Caco-2 (cell line): ENCODE measurements at regions not wholly inside any gene's neighbourhood (a gene's known extent, or its start where the extent isn't known, plus 50 kb on each side); places are given as distances from the start of the nearest gene placed in this dataset.

ENCODE experiments used
- BruUV-seq: library from RNA; stranded (reverse); fragments of 400-500 nt; replicated peaks from 2 replicates; lab custom pipeline; 2021; lab: Mats Ljungman, UMichigan
- CTCF ChIA-PET: fragments of 300-600 bp; sonication (Branson Sonifier 250); formaldehyde crosslinking; loops from one replicate; lab custom pipeline; 2022; ENCODE audit warnings: antibody characterized with exemption; lab: Charles Lee
- POLR2A ChIA-PET: fragments of 300-600 bp; sonication (Branson Sonifier 250); formaldehyde crosslinking; loops from one replicate; lab custom pipeline; 2022; ENCODE audit warnings: antibody characterized with exemption; lab: Charles Lee
- DNase-seq, 2 experiments: peaks; one replicate each; pipeline versions ENCODE4 v3.0.0 to v3.0.0-alpha.2; 2020 to 2022
- H3K27me3 ChIP-seq: replicated peaks from 2 replicates; pipeline ENCODE4 v1.6.0; 2011; ENCODE audit warnings: low read length; ENCODE audit not compliant: control insufficient read depth, insufficient read depth
- H3K36me3 ChIP-seq: 2 replicates; pipeline ENCODE4 v1.5.1; 2011; ENCODE audit warnings: low read length; ENCODE audit not compliant: control insufficient read depth, insufficient read depth
- H3K4me1 ChIP-seq: fragments of 250-450 bp; sonication (Bioruptor Pico); 2 replicates; pipeline ENCODE4 v1.5.1; 2020; ENCODE audit warnings: mild to moderate bottlenecking
- H3K4me3 ChIP-seq: 2 replicates; pipeline ENCODE4 v1.5.1; 2011; ENCODE audit warnings: low read depth, mild to moderate bottlenecking, control low read depth, low read length
- H3K9me3 ChIP-seq: fragments of 250-450 bp; sonication (Bioruptor Pico); 2 replicates; pipeline ENCODE4 v1.5.1; 2020; ENCODE audit warnings: mild to moderate bottlenecking, moderate library complexity
- H3K27ac Mint-ChIP-seq: one replicate; pipeline ENCODE4 v1.8.0; 2022; ENCODE audit warnings: mixed read lengths; ENCODE audit not compliant: unreplicated experiment
- H3K27me3 Mint-ChIP-seq: one replicate; pipeline ENCODE4 v1.8.0; 2022; ENCODE audit warnings: mixed read lengths; ENCODE audit not compliant: insufficient read depth, unreplicated experiment
- H3K36me3 Mint-ChIP-seq: one replicate; pipeline ENCODE4 v1.8.0; 2022; ENCODE audit warnings: mild to moderate bottlenecking, mixed read lengths; ENCODE audit not compliant: insufficient read depth, unreplicated experiment
- H3K4me1 Mint-ChIP-seq: one replicate; pipeline ENCODE4 v1.8.0; 2022; ENCODE audit warnings: low read depth, mixed read lengths; ENCODE audit not compliant: unreplicated experiment
- H3K4me3 Mint-ChIP-seq: one replicate; pipeline ENCODE4 v1.8.0; 2022; ENCODE audit warnings: mild to moderate bottlenecking, moderate library complexity, mixed read lengths; ENCODE audit not compliant: unreplicated experiment
- H3K9me3 Mint-ChIP-seq: one replicate; pipeline ENCODE4 v1.8.0; 2022; ENCODE audit warnings: mixed read lengths; ENCODE audit not compliant: unreplicated experiment
- intact Hi-C: fragments of 100-400 bp; cut with micrococcal nuclease; formaldehyde crosslinking; loops from one replicate; pipeline ENCODE4 v1.10.0; 2022; ENCODE audit not compliant: unreplicated experiment
- TF ChIP-seq, protein P1 (sequence below), 2 experiments: fragments of 200-600 bp in 1 of 2; IDR thresholded peaks; 1 replicate in 1 of 2; 2 replicates in 1 of 2; pipeline versions ENCODE4 v1.5.1 to v1.8.0; 2011 to 2022; ENCODE audit warnings: antibody characterized with exemption in 1 of 2, control low read depth in 1 of 2, inconsistent platforms in 1 of 2, low read depth in 1 of 2, low read length in 1 of 2, mild to moderate bottlenecking in 1 of 2, moderate library complexity in 1 of 2; ENCODE audit not compliant: insufficient read depth in 1 of 2, severe bottlenecking in 1 of 2, unreplicated experiment in 1 of 2

DNA sequence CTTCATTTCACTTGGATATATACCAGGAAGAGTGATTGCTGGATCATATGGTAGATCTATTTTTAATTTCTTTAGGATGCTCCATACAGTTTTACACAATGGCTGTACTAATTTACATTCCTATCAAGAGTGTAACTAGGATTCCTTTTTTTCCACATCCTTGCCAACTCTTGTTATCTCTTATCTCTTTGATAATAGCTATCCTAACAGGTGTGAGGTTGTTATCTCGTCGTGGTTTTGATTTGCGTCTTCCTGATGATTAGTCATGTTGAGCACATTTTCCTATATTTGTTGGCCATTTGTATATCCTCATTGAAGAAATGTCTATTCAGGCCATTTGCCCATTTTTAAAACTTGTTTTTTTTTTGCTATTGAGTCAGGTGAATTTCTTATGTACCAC, 552.4 kb downstream of the RFPL4B start:
- Mint-ChIP-seq H3K27ac (no peak overlapping the region), H3K9me3 (peaks cover 11% of the 10 kb centered on the region), H3K27me3 (no peaks in the 10 kb centered on the region), H3K36me3 (no peaks in the 10 kb centered on the region), H3K4me3 (no peak overlapping the region), H3K4me1 (no peaks in the 10 kb centered on the region)
- Histone ChIP-seq H3K36me3 (no peaks in the 10 kb centered on the region), H3K27me3 (no peaks in the 10 kb centered on the region), H3K4me3 (no peak overlapping the region), H3K4me1 (no peaks in the 10 kb centered on the region), H3K9me3 (no peaks in the 10 kb centered on the region)
- CTCF ChIA-PET, result no interaction called here
- POLR2A ChIA-PET, result no interaction called here
- TF ChIP-seq, protein P1, sequence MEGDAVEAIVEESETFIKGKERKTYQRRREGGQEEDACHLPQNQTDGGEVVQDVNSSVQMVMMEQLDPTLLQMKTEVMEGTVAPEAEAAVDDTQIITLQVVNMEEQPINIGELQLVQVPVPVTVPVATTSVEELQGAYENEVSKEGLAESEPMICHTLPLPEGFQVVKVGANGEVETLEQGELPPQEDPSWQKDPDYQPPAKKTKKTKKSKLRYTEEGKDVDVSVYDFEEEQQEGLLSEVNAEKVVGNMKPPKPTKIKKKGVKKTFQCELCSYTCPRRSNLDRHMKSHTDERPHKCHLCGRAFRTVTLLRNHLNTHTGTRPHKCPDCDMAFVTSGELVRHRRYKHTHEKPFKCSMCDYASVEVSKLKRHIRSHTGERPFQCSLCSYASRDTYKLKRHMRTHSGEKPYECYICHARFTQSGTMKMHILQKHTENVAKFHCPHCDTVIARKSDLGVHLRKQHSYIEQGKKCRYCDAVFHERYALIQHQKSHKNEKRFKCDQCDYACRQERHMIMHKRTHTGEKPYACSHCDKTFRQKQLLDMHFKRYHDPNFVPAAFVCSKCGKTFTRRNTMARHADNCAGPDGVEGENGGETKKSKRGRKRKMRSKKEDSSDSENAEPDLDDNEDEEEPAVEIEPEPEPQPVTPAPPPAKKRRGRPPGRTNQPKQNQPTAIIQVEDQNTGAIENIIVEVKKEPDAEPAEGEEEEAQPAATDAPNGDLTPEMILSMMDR (IDR thresholded peaks at IDR 0.05; ENCODE audit: insufficient read depth in 1 of 2, low read depth in 1 of 2, low read length in 1 of 2, severe bottlenecking in 1 of 2, unreplicated experiment in 1 of 2), result no peak
- intact Hi-C loops, result no loop called here
- no peak for DNase-seq
- no TSS peak for BruUV-seq

DNA sequence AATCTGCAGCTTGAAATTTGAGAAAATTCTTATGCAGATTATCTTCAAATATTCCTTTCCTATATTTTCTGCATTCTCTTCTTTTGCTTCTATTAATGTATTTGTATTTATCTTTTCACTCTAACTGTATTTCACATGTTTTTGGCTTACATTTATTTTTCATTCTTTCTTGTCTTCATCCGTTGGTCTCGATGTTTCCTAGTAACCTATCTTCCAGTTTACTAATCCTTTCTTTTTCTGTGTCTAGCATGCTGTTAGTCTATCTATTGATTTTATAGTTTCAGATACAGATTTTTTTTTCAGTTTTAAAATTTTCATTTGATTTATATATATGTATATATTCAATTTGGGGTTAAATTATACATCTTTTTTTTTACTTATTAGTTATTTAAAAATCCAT, 556.2 kb downstream of the RFPL4B start:
- no peak overlapping the region for H3K4me3 Mint-ChIP-seq
- peaks cover 11% of the 10 kb centered on the region for H3K9me3 Mint-ChIP-seq
- POLR2A ChIA-PET, result no interaction called here

DNA sequence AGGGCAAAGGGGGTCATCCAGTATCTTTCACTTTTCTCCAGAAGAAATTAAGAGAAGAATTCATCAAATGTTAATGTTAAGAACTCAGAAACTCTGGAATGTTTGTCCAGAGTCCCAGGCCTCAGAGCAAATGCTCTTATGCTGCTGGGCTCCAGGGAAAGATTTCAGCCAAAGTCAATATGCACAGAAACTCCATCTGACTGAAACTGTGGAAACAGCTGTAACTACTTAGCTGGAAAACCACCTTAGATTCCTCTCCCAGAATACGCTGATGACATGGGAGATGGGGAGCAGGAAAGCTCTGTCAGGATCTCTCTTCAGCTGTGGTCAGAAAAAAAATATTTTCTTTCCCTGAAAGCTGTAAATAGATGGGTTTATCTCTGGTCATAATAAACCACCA, 559.6 kb downstream of the RFPL4B start:
- no peak overlapping the region for H3K4me3 ChIP-seq
- H3K36me3 Mint-ChIP-seq, result no peaks in the 10 kb centered on the region
- intact Hi-C loops, result no loop called here
- ChIA-PET CTCF (no interaction called here), POLR2A (no interaction called here)
- TF ChIP-seq, protein P1 (IDR thresholded peaks at IDR 0.05; ENCODE audit: insufficient read depth in 1 of 2, low read depth in 1 of 2, low read length in 1 of 2, severe bottlenecking in 1 of 2, unreplicated experiment in 1 of 2), result no peak
- H3K4me1 ChIP-seq, result no peaks in the 10 kb centered on the region
- no TSS peak for BruUV-seq
- H3K4me1 Mint-ChIP-seq, result no peaks in the 10 kb centered on the region
- no peaks in the 10 kb centered on the region for H3K36me3 ChIP-seq
- no peaks in the 10 kb centered on the region for H3K9me3 ChIP-seq
- DNase-seq, result no peak
- H3K9me3 Mint-ChIP-seq, result peaks cover 11% of the 10 kb centered on the region
- no peaks in the 10 kb centered on the region for H3K27me3 Mint-ChIP-seq
- no peaks in the 10 kb centered on the region for H3K27me3 ChIP-seq
- H3K27ac Mint-ChIP-seq, result no peak overlapping the region
- H3K4me3 Mint-ChIP-seq, result no peak overlapping the region

More for the DNA sequence above, 556.2 kb downstream of the RFPL4B start:
- H3K4me1 Mint-ChIP-seq, result no peaks in the 10 kb centered on the region
- CTCF ChIA-PET, result no interaction called here
- TF ChIP-seq, protein P1 (IDR thresholded peaks at IDR 0.05; ENCODE audit: insufficient read depth in 1 of 2, low read depth in 1 of 2, low read length in 1 of 2, severe bottlenecking in 1 of 2, unreplicated experiment in 1 of 2), result no peak
- no peak overlapping the region for H3K27ac Mint-ChIP-seq
- H3K36me3 Mint-ChIP-seq, result no peaks in the 10 kb centered on the region
- Histone ChIP-seq H3K9me3 (no peaks in the 10 kb centered on the region), H3K4me3 (no peak overlapping the region), H3K36me3 (no peaks in the 10 kb centered on the region), H3K4me1 (no peaks in the 10 kb centered on the region), H3K27me3 (no peaks in the 10 kb centered on the region)
- no peak for DNase-seq
- BruUV-seq, result no TSS peak
- no peaks in the 10 kb centered on the region for H3K27me3 Mint-ChIP-seq
- intact Hi-C loops, result no loop called here
